Esophagus muscularis mucosa (tissue), 3 donors: ENCODE measurements at regions not wholly inside any gene's neighbourhood (a gene's known extent, or its start where the extent isn't known, plus 50 kb on each side); places are given as distances from the start of the nearest gene placed in this dataset.

ENCODE experiments used
- POLR2A ChIP-seq: fragments of 450-650 bp; IDR thresholded peaks from one replicate; pipeline ENCODE4 v1.6.1; 2017; ENCODE audit warnings: antibody characterized with exemption, moderate library complexity, mild to moderate bottlenecking, low read depth
- TF ChIP-seq, protein P1 (sequence below), 3 experiments: fragments of 200-600 bp in 2 of 3; fragments of 450-650 bp in 1 of 3; sonication (generic) in 2 of 3; IDR thresholded peaks; one replicate each; pipeline ENCODE4 v1.5.1; 2017 to 2019; ENCODE audit warnings: antibody characterized with exemption in 3 of 3, mild to moderate bottlenecking in 2 of 3, moderate library complexity in 1 of 3

DNA sequence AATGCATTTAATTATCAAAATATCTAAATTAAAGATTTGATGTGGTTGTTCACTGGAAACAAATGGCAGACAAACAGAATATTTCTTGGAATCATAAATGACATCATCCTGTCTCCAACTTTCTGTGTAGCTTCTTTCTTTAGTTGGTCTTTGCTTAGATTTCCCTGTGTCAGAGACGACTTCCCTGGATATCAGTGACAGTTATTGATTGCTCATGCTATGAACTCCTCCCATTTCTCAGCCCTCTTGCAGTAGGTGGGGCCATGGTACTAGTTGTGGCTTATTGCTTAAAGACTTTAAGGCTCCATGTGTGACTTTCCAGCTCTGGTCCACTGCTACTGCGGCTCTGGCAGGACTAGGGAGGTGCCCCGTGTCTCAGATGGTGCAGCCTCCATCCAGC, 592.6 kb downstream of the MTRR start:
- TF ChIP-seq POLR2A = no peak
- TF ChIP-seq, protein P1, sequence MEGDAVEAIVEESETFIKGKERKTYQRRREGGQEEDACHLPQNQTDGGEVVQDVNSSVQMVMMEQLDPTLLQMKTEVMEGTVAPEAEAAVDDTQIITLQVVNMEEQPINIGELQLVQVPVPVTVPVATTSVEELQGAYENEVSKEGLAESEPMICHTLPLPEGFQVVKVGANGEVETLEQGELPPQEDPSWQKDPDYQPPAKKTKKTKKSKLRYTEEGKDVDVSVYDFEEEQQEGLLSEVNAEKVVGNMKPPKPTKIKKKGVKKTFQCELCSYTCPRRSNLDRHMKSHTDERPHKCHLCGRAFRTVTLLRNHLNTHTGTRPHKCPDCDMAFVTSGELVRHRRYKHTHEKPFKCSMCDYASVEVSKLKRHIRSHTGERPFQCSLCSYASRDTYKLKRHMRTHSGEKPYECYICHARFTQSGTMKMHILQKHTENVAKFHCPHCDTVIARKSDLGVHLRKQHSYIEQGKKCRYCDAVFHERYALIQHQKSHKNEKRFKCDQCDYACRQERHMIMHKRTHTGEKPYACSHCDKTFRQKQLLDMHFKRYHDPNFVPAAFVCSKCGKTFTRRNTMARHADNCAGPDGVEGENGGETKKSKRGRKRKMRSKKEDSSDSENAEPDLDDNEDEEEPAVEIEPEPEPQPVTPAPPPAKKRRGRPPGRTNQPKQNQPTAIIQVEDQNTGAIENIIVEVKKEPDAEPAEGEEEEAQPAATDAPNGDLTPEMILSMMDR (IDR thresholded peaks at IDR 0.05) = no peak
